NT2/D1 (cell line): ENCODE measurements at regions not wholly inside any gene's neighbourhood (a gene's known extent, or its start where the extent isn't known, plus 50 kb on each side); places are given as distances from the start of the nearest gene placed in this dataset.

ENCODE experiments used
- SUZ12 ChIP-seq: IDR thresholded peaks from 2 replicates; pipeline ENCODE4 v1.6.1; 2011; ENCODE audit not compliant: insufficient read length, insufficient read depth; ENCODE audit errors: extremely low read depth
- YY1 ChIP-seq: IDR thresholded peaks from 2 replicates; pipeline ENCODE4 v1.6.1; 2011; ENCODE audit not compliant: insufficient read length, insufficient read depth
- ZNF274 ChIP-seq: IDR thresholded peaks from 2 replicates; pipeline ENCODE4 v1.6.1; 2011; ENCODE audit warnings: mild to moderate bottlenecking, low read depth, low read length

- TF ChIP-seq ZNF274 (no peak), YY1 (no peak), SUZ12 (no peak)
Measured at GRCh38 chr1:216779686-216780085, 56.5 kb upstream of the ESRRG start.
